DMS153 treated with DMSO at 0.1 percent for 48 hours (cell line): ENCODE measurements at regions not wholly inside any gene's neighbourhood (a gene's known extent, or its start where the extent isn't known, plus 50 kb on each side); places are given as distances from the start of the nearest gene placed in this dataset.
"Not testable (repeated sequence)": the region's sequence is repeated elsewhere in the genome, so short reads cannot be mapped to it uniquely, and the experiment has no call there.

Source experiments
- DNase-seq: peaks from one replicate; lab custom pipeline; 2025; ENCODE audit not compliant: unreplicated experiment; lab: John Stamatoyannopoulos, UW

- no peak for DNase-seq
Observed at GRCh38 chr3:70519913-70520659, 207.6 kb upstream of the MDFIC2 start.

GRCh38 chr3:70519026-70519425 lies 206.6 kb upstream of the MDFIC2 start:
- no peak for DNase-seq

GRCh38 chr3:70518356-70518755 lies 205.9 kb upstream of the MDFIC2 start:
- no peak for DNase-seq

- no peak for DNase-seq
Observed at GRCh38 chr3:70517124-70517890, 204.9 kb upstream of the MDFIC2 start.

- DNase-seq: no peak
Observed at GRCh38 chr3:70516076-70516475, 203.6 kb upstream of the MDFIC2 start.

- no peak for DNase-seq
Observed at GRCh38 chr3:70507486-70507885, 195.0 kb upstream of the MDFIC2 start.

- DNase-seq: no peak
Observed at GRCh38 chr3:70506775-70507174, 194.3 kb upstream of the MDFIC2 start.

GRCh38 chr3:70501561-70501960 lies 189.1 kb upstream of the MDFIC2 start:
- DNase-seq: no peak

- peak; percentile 0 for DNase-seq
Observed at GRCh38 chr3:70488816-70489215, 176.4 kb upstream of the MDFIC2 start.

GRCh38 chr3:70488131-70488530 lies 175.7 kb upstream of the MDFIC2 start:
- DNase-seq: no peak

GRCh38 chr3:70486414-70487017 lies 174.1 kb upstream of the MDFIC2 start:
- no peak for DNase-seq

GRCh38 chr3:70476174-70476573 lies 163.7 kb upstream of the MDFIC2 start:
- no peak for DNase-seq

GRCh38 chr3:70471464-70472342 lies 159.3 kb upstream of the MDFIC2 start:
- no peak for DNase-seq

GRCh38 chr3:70466096-70466495 lies 153.7 kb upstream of the MDFIC2 start:
- no peak for DNase-seq

- DNase-seq: no peak
Observed at GRCh38 chr3:70464876-70465275, 152.4 kb upstream of the MDFIC2 start.

- no peak for DNase-seq
Observed at GRCh38 chr3:70464465-70464864, 152.0 kb upstream of the MDFIC2 start.

- DNase-seq: not testable (repeated sequence)
Observed at GRCh38 chr3:70450220-70450619, 137.8 kb upstream of the MDFIC2 start.

GRCh38 chr3:70435422-70435821 lies 123.0 kb upstream of the MDFIC2 start:
- DNase-seq: not testable (repeated sequence)

- no peak for DNase-seq
Observed at GRCh38 chr3:70433091-70433490, 120.7 kb upstream of the MDFIC2 start.

- DNase-seq: no peak
Observed at GRCh38 chr3:70431911-70432310, 119.5 kb upstream of the MDFIC2 start.

GRCh38 chr3:70426071-70426470 lies 113.6 kb upstream of the MDFIC2 start:
- no peak for DNase-seq
